Left colon (tissue), 2 donors: ENCODE measurements at regions not wholly inside any gene's neighbourhood (a gene's known extent, or its start where the extent isn't known, plus 50 kb on each side); places are given as distances from the start of the nearest gene placed in this dataset.

Experiments
- ATAC-seq: fragments of 200-7000 bp; cut with Tn5 transposase; one replicate; pipeline ENCODE4 v1.9.1; 2020; ENCODE audit warnings: mild to moderate bottlenecking, moderate library complexity
- DNase-seq, 2 donors: peaks; one replicate each; pipeline ENCODE4 v3.0.0-alpha.2; 2020
- intact Hi-C, 2 donors: fragments of 100-400 bp; cut with DNase I in 1 of 2; cut with micrococcal nuclease in 1 of 2; formaldehyde crosslinking; loops; one replicate each; pipeline versions ENCODE4 v1.11.2 to v1.14.0; 2022; cut with DNase I, micrococcal nuclease
- donor health status: DM: no; HTN: no; CAD: no.
- donor health status: DM: yes; HTN: yes; CAD: no.

DNA sequence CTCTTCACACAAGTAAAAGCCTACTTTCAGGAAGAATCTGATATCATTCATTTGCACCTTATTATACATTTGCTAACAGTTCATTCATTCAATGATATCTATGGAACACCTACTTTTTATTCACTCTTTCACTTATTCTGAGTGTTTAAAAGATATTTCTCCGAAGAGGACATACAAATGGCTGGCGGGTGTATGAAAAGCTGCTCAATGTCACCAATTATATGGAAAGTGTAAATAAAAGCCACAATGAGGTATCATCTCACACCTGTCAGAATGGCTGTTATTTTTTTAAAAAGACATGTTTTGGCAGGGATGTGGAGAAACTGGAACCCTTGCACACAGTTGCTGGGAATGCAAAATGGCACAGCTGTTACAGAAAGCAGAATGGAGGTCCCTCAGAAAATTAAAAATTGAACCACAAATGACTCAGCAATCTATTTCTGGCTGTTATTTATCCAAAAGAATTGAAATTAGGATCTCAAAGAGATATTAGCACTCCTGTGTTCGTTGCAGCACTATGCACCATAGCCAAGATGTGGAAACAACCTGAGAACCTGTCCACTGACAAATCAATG lies 127.6 kb upstream of the IRS2 start:
- DNase-seq (no peak), ATAC-seq (no peak)
- intact Hi-C loops = loop anchor here in 1 of 2 donors (5.0 kb wide), 1 partner anchor 82 kb away; no protein-coding TSS in a partner anchor

DNA sequence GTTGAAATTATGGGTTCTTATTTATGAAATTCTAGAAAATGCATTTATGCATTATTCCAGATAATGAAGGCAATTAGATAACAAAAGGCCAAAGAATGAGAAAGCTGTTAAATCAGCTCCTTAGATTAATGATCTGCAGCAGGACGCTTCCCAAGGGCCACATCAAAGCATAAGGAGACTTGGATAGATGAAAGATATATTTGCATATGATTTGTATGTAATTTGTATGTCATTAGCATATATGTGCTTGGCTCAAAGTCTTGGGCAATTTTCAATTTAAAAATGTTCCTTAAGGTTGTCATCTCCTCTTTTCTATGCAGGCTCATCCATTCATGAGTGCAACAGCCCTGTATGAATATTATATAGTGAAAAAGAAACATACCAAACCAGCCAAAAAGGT lies 126.8 kb upstream of the IRS2 start:
- DNase-seq = no peak
- ATAC-seq = no peak
- intact Hi-C loops = loop anchor here in 1 of 2 donors (5.0 kb wide), 1 partner anchor 81 kb away; no protein-coding TSS in a partner anchor

DNA sequence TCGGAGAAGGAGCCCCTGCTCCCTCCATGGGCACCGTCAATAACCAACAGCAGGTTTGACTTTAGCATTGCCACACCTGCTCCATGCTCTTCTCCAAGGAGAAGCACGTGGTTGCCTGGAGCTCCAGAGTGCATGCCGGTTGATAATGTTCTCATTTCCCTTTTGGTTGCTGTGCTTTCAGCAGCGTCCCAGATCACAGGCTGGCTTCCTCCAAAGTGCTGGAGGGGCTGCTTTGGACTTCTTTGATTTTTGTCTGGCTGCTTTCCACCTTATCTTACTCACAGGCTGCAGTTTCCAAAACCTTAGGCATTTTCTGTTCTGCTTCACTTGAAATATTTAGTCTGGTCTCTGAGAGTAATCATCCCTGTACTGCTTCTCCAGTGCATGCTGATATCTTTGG lies 123.8 kb upstream of the IRS2 start:
- no peak for DNase-seq
- intact Hi-C loops = loop anchor here in 1 of 2 donors (5.0 kb wide), 1 partner anchor 78 kb away; no protein-coding TSS in a partner anchor
- ATAC-seq = no peak

DNA sequence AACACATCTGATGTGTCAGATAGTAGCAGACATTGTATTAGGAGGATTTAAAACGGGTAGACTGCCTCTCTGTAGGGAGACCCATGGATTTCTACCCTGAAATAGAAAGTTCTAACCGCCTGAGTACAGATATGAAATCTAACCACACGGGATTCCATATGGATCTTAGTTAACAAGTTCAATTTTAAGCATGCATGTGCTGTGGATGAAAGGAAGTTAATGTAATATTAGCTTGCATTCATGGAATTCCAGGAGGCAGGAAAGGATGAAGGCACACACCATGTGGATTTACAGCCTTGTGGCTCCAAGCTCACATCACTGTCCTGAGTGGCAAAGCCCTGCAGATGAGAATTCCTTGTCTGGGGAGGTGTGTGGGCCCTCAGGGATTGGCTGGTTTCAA lies 120.6 kb upstream of the IRS2 start:
- no peak for DNase-seq
- intact Hi-C loops = no loop called here
- no peak for ATAC-seq

DNA sequence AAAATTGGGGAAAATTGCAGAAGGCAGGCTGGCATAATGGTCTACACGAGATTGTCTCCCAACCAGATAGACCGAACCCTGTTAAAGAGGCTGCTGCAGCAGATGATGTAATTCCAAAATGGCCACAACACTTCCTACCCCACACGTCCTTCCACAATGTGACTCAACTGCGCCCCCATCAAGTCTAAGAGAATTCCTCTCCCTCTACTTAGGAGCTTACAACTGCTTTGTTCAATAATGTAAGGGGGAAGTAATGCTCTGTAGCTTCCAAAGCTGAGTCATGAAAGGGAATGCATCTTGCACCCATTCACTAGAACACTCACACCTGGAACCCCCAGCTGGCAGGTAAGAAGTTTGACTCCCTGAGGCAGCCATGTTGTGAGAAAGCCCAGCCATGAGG lies 117.8 kb upstream of the IRS2 start:
- no peak for DNase-seq
- ATAC-seq = no peak
- intact Hi-C loops = no loop called here

DNA sequence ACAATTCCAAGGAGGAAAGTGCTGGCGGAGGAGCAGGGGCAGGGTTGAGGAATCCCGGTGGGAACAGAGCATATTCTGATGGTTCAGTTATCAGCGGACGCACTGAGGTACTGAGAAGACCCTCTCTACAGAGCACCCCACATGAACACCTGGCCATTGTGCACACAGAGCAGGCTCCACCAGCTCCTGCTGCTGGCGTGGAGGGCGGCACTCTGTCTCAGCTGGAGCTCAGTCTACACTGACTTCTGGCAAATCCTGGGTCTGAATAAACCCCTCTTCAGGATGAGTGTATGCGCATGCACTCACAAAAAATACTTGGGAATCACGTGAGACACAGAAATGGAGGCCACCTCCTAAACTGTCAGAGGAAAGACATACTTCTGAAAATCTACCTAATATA lies 114.4 kb upstream of the IRS2 start:
- intact Hi-C loops = no loop called here
- DNase-seq (no peak), ATAC-seq (no peak)

DNA sequence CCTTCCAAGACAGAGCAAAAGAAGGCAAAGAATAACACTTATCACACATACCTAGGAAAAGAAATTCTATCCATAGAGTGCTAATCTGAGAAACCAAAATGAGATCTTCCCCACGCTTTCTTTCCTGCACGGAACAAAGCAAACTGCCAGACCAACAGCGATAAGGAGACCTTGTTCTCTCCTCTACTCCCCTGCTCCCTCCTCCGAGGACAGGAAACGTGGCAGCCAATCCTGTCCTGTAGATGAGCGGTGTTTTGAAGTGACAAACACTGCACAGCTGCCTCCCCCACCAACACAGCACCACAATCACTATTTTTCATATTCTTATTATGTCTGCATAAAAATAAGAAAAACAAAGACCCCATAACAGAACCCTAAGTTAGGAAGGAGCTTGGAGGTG lies 113.9 kb upstream of the IRS2 start:
- ATAC-seq = no peak
- DNase-seq = no peak
- intact Hi-C loops = no loop called here

DNA sequence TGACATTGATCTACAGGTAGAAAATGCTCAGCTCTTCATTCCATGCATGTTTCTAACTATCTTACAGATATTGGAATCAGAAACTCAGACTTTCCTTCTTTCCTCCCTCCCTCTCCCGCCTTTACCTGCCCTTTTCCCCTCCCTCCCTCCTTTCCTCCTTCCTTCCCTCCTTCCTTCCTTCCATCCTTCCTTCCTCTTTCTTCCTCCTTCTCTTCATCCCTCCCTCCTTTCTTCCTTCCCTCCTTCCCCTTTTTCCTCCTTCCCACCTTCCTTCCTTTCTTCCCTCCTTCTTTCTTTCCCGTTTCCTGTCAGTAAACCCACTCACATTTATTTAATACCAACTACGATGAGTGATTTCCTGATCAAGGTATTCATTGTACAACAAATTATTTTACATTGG lies 113.4 kb upstream of the IRS2 start:
- intact Hi-C loops = no loop called here
- DNase-seq = no peak
- no peak for ATAC-seq

DNA sequence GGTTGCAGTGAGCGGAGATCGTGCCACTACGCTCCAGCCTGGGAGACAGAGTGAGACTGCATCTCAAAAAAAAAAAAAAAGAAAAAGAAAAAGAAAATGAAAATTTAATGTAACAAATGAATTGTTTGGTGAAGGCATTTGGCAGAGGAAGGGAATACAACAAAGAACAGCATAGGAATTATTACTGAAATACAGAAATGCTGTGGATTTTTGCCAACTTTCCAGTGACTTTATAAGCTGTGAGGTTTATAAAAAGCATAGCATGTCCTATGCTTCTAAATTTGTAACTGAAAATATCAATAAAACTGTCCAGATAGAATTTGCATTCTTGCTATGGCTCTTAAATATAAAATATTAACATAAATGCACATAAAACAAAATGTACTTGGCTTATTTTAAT lies 112.9 kb upstream of the IRS2 start:
- intact Hi-C loops = no loop called here
- no peak for DNase-seq

DNA sequence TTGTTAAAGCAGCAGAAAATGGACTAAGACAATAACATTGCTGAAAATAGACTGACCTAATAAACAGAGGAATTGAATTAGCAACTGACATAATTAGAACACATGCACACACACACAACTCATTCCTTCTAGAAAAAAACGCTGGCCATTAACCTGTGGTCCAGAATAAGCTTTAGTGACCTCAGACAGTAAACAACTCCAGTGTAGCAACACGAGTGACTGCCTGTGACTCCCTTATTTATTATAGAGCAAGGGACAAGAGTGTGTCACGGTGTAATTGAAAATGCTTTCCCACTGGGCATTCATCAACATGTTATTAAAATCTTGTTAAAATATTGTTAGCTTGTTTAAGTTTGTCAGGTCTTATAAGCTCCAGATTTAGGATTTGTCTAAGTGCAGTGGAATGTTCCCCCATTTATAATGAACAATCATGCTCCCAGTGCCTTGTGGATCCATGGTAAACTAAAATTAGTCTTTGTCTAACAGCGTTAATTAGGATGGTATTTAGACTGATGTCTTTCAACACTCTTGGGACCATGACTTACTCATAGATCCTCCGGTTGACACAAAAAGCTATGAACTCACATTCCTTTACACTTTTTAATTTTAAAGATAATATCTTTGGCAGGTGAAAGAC lies 111.7 kb upstream of the IRS2 start:
- intact Hi-C loops = no loop called here
- no peak for ATAC-seq
- DNase-seq = no peak

More for the DNA sequence above, 112.9 kb upstream of the IRS2 start:
- no peak for ATAC-seq

DNA sequence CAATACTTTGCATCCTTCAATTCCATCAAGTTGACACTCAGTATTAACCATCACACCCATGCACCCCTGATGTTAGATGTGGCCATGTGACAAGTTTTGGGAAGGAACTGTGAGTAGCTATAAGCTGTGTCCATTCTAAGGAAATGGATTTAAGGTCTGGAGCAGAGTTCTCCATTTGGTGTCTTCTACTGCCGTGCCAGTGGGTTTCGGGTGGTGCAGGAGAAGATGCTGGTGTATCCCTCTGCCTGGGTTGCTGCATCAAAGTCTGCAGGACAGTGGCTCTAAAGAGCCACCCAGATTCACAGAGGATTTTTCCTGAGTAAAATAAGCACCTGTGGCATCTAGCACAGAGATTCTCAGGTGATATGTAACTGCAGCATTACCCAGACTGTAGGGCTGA lies 105.7 kb upstream of the IRS2 start:
- no peak for ATAC-seq
- DNase-seq = no peak
- intact Hi-C loops = no loop called here

DNA sequence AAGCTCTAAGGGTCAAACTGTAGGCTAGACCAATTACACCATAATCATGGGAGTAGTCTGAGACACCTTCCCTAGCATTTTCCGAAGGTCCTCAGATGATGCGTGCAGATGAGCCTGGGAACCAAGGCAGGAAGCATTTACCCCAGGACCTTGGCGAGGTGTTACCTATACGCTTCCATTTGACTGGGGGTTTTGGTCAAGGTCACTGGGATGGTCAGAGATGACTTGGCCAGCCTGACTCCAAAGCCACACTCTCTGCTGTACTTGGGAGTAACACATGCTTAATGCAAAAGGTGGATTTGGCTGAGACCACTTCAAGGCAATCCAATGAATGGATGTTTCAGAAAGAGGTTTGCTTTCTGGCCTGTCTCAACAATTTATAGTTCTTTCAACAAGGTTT lies 98.9 kb upstream of the IRS2 start:
- ATAC-seq (no peak), DNase-seq (no peak)
- intact Hi-C loops = no loop called here

DNA sequence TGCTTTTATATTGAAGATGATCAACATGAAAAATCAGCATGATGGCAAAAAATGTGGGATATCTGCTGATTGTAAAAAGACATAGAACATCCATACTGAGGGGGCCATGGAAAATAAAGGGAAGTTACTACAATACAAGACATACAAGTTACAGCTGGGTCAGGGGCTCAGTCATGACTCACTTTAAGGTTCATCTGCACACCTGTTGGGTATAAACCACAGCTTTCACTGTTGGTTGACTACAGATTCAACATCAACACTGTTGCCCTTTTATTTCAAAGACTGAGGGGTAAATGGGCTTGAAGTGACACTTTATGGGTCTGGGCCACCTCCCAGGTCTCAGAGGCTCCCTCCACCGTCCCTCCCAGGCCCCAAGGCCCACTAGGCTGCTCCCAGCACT lies 98.1 kb upstream of the IRS2 start:
- DNase-seq (no peak), ATAC-seq (no peak)
- intact Hi-C loops = no loop called here

DNA sequence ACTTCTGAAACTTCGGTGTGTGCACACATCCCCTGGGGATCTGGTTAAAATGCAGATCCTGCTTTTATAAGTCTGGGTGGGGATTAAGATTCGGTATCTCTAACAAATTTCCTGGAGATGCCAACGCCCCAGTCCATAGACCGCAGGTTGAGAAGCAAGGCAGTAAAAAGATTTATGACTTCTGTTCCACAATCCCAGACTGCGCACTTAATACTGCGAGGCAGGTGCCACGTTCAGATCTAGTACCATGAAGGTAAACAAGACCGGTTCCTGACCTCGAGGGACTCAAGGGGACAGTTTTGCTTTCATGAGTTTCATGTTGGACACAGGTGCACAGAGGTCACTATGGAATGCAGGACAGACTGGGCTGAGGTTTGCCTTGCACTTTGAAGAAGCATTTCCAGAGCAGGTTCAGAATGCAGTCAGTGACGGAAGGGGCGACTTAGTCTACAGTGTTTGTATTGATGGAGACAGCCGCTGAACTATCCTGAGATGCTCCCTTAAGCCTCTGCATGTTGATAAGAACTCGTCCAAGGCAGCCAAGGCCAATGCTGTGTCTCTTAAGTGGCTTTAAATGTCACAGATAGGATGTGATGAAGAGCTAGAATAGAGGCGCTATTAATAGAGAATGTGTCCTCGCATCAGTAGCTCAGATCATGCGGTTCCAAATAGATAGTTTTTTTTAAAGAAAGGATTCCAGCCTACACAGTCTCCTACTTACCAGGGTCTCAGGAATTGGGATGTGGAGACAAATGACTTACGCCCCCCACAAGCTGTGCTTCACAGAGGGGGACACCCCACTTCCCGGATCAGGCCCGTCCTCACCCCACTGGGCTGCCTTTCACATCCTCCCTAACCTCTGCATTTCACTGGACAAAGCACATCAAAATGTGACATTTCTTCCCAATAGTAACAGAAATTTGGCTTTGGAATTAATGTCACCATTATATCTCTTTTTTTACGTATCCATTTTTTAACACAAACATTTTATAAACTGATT lies 97.1 kb upstream of the IRS2 start:
- intact Hi-C loops = no loop called here
- ATAC-seq = peak; percentile 98
- peak; percentile 35 to 53 for DNase-seq

DNA sequence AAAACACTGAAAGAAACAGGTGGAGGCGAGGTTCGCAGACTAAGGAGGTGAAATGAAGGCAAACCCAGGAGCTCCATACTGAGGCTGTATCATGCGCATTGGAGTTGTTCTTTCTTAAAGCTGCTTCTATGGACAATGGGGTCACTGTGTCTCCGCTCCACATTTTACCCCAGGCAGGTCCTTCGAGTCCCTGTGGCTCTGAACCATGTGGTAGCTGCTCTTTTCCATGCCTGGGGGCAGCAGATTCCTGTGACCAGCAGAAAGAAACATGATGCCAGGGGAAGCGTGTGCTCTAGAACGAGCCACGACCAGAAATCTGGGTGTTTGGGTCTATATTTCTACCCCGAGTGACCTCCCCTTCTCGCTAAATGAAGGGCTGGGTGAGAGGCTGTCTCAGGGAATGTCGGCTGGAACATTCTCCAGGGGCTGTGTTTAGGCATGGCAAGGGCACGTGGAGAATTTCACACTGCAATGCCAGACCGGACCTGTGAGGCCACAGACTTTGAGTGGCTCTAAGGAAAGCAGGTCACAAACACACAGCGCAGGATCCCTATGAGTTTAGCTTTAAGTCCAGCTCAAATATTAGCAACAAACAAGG lies 95.7 kb upstream of the IRS2 start:
- intact Hi-C loops = no loop called here
- ATAC-seq = no peak
- DNase-seq = no peak

DNA sequence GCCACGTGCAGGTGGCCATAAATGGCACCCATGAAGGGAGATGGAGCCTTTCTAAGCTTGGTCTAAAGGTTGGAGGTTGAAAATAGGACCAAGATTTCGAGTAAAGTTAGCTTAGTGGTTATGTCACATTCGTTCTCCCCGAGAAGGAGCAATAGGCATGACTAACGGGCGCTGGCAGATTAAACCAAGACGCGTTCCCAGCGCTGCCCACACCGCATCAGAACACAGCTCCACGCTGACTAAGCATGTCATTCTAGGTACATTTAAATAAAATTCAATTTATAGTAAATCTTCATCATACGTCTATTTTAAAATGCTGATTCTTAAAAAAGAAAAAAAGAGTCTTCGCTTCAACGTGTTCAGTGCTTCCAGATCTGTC lies 95.0 kb upstream of the IRS2 start:
- intact Hi-C loops = no loop called here
- ATAC-seq (no peak), DNase-seq (no peak)

DNA sequence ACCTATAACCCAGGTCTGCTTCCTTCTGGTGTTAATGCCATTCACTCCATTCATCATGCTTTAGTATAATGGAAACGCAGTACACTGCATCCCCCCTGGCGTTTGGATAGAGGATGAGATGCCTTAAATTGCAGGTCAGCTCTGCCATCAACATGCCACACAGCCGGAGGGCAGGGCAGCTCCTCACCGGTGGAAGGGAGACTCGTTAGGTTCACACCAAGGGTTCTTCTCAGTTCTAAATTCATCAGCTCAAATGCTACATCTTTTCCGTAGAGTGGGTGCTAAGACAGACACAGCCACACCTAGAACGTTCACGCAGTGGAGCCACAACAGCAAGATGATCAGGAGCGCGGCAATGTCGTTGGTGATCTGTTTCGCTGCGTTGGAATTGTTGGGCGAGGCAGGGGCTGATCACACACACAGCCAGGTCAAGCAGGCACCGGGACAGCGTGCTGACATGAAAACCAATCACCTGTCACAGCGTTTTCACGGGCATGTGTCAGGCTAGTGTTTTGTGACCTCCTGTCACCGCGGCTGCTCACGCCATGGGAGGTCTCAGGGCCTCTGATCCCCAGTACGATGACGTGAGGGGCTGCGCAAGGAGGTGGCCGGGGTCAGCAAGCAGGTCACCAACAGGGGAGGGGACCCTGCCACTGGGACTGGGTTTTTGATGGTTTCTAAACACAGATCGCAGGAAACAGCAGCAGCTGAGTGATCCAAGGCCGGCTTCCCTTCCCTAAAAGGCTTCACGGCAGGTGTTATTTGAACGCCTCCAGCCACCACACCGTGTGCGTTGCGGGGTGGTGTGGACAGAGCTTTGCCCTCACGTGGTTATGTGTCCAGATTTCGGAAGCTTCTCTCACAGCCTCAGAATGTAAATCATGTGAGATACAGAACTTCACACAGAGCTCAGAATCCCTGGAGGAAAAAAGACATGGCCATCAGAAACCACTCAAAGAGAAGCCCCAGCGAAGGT lies 94.3 kb upstream of the IRS2 start:
- intact Hi-C loops = no loop called here
- no peak for DNase-seq
- no peak for ATAC-seq

DNA sequence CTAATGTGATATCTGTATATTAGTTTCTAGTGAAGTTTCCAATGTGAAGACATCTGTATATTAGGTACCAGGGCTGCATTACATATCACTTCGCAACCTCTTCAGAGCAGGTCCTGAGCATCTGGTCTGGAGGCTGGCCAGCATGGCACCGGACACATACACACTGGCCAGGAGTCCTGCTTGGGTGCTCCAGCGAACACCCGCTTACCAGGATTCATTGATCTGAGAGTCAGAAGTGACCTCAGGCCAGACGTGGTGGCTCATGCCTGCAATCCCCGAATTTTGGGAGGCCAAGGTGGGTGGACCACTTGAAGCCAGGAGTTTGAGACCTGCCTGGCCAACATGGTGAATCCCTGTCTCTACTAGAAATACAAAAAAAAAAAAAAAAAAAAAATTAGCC lies 93.0 kb upstream of the IRS2 start:
- DNase-seq (no peak), ATAC-seq (no peak)
- intact Hi-C loops = no loop called here

DNA sequence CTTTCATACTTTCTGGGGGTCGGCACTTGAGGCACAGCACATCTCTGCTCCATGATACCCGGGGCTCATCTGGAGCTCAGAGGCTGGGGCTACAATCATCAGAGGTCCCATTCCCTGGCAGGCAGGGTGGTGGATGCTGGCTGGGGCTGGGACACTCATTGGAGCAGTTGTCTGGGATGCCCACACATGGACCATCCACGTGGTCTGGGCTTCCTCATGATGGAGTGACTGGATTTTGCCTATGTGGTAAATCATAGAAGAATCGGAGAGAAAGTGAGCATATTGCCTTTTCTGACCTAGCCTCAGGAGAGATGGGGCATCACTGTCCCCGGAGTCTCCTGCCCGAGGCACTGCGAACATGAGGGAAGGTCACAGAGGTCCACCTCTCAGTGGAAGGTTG lies 91.4 kb upstream of the IRS2 start:
- intact Hi-C loops = no loop called here
- DNase-seq = no peak
- no peak for ATAC-seq
